RWPE1 (cell line): ENCODE measurements at regions not wholly inside any gene's neighbourhood (a gene's known extent, or its start where the extent isn't known, plus 50 kb on each side); places are given as distances from the start of the nearest gene placed in this dataset.

Experiments used
- CTCF ChIA-PET: fragments of 350-600 bp; sonication (Branson Sonifier 250); formaldehyde crosslinking; extraction: SDS; loops from one replicate; lab custom pipeline; 2021; lab: Yijun Ruan, JAX
- POLR2A ChIA-PET: fragments of 400-600 bp; formaldehyde crosslinking; extraction: SDS; loops from one replicate; lab custom pipeline; 2020; ENCODE audit warnings: antibody characterized with exemption; ENCODE audit not compliant: low non-redundant PET; lab: Yijun Ruan, JAX
- DNase-seq: peaks from one replicate; pipeline ENCODE4 v3.0.0; 2012; ENCODE audit warnings: low spot score
- H3K27ac ChIP-seq: fragments of 450-650 bp; 2 replicates; pipeline ENCODE4 v1.5.1; 2017
- TF ChIP-seq, protein P1 (sequence below): fragments of 450-650 bp; conservative IDR thresholded peaks from 2 replicates; pipeline ENCODE4 v1.5.1; 2017; ENCODE audit warnings: low read depth, mild to moderate bottlenecking

DNA sequence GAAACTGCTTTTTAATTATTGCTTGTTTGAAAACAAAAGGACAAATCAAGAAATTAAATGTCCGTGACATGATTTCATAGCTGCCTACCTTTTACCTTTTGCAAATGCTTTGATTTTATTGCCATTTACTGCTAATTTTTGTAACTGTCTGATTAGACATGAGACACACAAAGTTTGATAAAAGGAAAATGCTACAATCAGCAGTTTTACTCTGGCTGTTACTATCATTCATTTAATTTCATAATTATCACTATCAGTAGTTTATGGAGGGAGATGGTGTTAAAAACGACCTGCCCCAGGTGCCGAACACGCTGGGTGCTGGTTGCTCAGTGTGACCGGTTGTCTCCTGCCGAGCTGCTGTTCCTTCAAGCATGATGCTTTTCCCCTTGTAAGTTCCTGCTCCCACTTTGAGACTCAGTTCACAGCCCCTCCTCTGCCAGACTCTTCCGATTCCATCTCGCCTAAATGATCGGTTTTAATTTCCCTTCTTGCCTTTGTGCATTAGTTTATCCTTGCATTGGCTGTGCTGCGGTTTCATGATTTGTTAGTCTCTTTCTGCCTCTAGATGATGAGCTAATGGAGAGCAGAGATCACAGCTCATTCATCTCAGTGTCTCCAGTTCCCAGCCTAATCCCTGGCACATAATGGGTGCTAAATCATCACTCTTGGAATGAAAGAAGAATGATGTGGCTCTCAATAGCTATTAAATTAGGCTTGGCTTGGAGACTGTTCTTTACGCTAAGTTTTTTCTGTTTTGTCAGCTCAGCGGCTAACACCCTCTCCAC, 110.6 kb downstream of the PFKFB3 start:
- TF ChIP-seq, protein P1, sequence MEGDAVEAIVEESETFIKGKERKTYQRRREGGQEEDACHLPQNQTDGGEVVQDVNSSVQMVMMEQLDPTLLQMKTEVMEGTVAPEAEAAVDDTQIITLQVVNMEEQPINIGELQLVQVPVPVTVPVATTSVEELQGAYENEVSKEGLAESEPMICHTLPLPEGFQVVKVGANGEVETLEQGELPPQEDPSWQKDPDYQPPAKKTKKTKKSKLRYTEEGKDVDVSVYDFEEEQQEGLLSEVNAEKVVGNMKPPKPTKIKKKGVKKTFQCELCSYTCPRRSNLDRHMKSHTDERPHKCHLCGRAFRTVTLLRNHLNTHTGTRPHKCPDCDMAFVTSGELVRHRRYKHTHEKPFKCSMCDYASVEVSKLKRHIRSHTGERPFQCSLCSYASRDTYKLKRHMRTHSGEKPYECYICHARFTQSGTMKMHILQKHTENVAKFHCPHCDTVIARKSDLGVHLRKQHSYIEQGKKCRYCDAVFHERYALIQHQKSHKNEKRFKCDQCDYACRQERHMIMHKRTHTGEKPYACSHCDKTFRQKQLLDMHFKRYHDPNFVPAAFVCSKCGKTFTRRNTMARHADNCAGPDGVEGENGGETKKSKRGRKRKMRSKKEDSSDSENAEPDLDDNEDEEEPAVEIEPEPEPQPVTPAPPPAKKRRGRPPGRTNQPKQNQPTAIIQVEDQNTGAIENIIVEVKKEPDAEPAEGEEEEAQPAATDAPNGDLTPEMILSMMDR, result no peak
- DNase-seq, result no peak
- POLR2A ChIA-PET, result no interaction called here
- CTCF ChIA-PET, result no interaction called here
- H3K27ac ChIP-seq, result no peak overlapping the region

DNA sequence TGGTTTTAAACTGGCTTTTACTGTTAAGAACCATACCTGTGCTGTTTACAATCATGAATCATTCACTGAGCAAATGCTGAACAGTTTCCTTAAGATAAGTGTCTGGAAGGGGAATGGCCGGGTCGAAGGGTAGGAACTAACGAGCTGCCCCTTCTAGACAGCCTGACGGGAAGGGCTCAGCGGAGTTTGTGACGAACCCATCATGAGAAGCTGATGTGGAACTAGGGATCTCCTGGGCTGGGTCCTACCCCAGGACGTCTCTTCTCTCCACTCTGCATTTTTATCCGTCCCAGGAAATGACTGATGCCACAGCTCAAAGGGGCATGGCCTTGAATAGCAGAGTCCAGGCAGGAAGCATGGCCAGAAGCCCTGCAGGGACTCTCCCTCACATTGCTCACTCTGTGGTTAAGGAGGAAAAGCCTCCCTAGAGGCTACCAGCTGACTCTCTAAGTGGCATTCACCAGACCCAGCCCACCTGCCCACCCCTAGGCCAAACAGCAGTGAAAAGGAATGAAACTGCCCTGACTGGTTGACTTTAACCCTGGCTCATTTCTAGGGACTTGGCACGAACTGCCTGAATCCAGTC, 112.0 kb downstream of the PFKFB3 start:
- ChIA-PET CTCF (no interaction called here), POLR2A (no interaction called here)
- no peak for DNase-seq
- TF ChIP-seq, protein P1, result no peak
- no peak overlapping the region for H3K27ac ChIP-seq

DNA sequence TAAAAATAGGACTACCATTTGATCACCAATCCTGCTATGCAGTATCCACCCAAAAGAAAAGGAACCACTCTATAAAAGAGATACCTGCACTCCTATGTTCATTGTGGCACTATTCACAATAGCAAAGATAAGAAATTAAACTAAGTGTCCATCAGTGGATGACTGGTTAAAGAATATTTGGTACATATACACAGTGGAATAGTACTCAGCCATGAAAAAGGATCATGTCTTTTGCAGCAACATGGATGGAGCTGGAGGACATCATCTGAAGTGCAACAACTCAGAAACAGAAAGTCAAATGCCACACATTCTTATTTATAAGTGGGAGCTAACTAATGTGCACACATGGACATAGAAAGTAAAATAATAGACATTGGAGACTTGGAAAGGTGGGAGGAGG, 116.4 kb downstream of the PFKFB3 start:
- TF ChIP-seq, protein P1, result no peak
- no peak for DNase-seq
- H3K27ac ChIP-seq, result no peak overlapping the region
- POLR2A ChIA-PET, result no interaction called here
- CTCF ChIA-PET, result no interaction called here

DNA sequence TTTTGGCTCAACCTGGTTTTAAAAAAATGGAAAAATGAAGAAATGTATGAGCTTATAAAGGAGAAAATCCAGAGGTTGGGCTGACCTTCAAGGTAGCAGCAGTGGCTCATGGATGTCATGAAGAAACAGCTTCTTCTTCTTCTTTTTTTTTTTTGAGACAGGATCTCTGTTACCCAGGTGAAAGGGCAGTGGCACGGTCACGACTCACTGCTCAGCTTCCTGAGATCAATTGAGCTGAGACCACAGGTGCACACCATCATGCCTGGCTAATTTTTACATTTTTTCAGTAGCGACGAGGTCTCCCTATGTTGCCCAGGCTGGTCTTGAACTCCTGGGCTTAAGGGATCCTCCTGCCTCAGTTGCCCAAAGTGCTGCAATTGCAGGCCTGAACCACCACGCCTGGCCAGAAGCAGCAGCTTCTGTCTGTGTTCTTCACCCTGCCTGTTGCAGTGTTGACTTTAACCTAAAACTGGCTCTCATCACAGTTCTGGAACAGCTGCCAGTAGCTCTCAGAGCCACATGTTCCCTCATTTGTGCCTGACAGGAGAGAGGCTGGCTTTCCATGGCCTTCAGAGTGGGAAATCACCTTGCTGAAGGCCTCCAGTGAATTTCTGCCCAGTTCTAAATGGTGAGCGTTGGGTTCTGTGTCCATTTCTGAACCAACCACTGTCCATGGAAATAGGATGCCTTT, 117.7 kb downstream of the PFKFB3 start:
- no peak for DNase-seq
- POLR2A ChIA-PET, result no interaction called here
- TF ChIP-seq, protein P1, result no peak
- CTCF ChIA-PET, result no interaction called here
- H3K27ac ChIP-seq, result no peak overlapping the region

DNA sequence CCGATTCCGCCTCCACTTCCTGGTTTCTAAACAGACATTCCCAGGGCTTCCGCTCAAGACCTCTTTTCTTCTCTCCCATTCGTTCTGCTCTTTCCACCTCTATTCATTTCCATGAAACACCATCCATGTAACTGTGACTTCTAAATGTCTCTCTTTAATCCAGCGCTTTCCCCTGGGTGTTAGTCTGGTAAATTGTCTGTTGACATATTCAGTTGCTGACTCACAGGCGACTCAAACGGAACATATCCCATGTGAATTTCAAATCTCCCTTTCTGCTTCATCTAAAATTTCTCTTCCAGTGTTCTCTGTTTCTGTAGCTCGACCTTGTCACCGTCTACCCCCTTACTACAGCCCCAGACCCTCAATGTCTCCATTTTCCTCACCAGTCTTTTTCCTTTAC, 119.1 kb downstream of the PFKFB3 start:
- ChIA-PET POLR2A (no interaction called here), CTCF (interaction anchor here (0.7 kb wide), 1 partner anchor 66 kb away, joined by 5 read pairs; no protein-coding TSS in a partner anchor)
- TF ChIP-seq, protein P1, result no peak
- no peak overlapping the region for H3K27ac ChIP-seq
- peak; percentile 32 for DNase-seq

DNA sequence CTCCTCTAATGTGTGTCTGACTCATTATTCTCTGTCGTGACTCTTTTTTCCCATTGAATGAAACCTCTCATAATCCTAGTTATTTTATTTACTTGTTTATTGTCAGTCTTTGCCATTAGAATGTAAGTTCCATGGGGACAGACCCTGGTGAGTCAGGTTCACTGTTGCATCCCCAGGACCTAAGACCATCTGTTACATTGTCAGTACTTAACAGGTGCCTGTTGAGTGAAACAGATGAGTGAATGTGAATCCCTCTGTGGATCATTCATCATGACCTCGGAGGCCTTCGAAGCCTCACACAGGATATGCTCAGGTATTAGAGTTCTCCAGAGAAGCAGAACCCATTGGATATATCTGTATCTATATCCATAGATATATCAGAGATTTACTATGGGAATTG, 120.1 kb downstream of the PFKFB3 start:
- ChIA-PET POLR2A (no interaction called here), CTCF (no interaction called here)
- DNase-seq, result no peak
- H3K27ac ChIP-seq, result no peak overlapping the region
- TF ChIP-seq, protein P1, result no peak
